ENCODE measurements at regions not wholly inside any gene's neighbourhood (a gene's known extent, or its start where the extent isn't known, plus 50 kb on each side); places are given as distances from the start of the nearest gene placed in this dataset.

GRCh38 chr14:97349946-97350345 lies 552.8 kb downstream of the VRK1 start:
- no peak for TF ChIP-seq EZH2 (IDR thresholded peaks at IDR 0.05; ENCODE audit: insufficient read depth, poor library complexity, severe bottlenecking)
- no peak for TF ChIP-seq EZH2phosphoT487 (IDR thresholded peaks at IDR 0.05; ENCODE audit: insufficient read depth, low read depth)

Measured in GM23248 (cell line).